ENCODE measurements at regions not wholly inside any gene's neighbourhood (a gene's known extent, or its start where the extent isn't known, plus 50 kb on each side); places are given as distances from the start of the nearest gene placed in this dataset.
"Not testable (repeated sequence)": the region's sequence is repeated elsewhere in the genome, so short reads cannot be mapped to it uniquely, and the experiment has no call there.

DNA sequence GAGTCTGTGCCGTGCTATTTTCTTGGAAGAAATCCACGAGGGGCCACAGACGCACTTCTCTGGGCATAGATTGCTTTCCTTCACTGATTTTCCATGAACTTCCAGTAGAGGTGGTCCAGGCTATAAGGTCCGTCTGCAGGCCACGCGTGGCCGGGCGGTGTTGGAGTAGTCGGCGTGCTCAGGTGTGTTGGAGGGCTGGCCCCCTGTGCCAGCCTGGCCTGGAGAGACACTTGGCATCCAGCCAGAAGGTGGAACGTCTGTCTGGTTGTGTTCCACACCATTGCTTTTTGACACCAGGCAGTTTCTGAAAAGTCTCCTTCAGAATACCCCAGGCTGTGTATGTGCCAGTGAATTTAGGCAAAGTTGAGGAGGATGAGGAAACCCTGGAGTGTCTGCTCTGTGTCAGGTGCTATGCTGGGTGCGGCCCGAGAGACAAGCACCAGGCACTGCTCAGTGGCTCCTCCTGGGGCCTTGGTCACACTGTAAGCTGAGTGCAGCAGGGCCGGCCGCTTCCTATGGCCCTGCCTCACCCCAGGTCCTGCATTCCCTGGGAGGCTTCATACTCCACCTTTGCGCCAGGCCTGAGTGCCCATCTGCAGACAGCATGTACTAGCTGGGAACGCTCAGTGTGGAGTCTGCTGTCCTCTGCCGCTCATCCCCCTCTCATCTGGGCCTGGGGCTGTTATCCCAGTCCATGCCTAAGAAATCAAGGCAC, 52.1 kb upstream of the TAMM41 start:
- TF ChIP-seq CTCF (conservative IDR thresholded peaks at IDR 0.05 in 1 of 2, IDR thresholded peaks at IDR 0.05 in 1 of 2; ENCODE audit: low read depth in 1 of 2, low read length in 2 of 2), result no peak
- no peak for TF ChIP-seq EZH2 (IDR thresholded peaks at IDR 0.05; ENCODE audit: low read length, missing control alignments)
- no peaks in the 10 kb centered on the region for H3K27me3 ChIP-seq (ENCODE audit: control insufficient read depth, insufficient read depth, low read length)
- no peaks in the 10 kb centered on the region for H3K79me2 ChIP-seq (ENCODE audit: control insufficient read depth, insufficient read depth, low read length)
- DNase-seq (ENCODE audit: low read depth in 2 of 2), result no peak
- H3K4me2 ChIP-seq (ENCODE audit: extremely low read depth, insufficient read depth, low read length), result no peak overlapping the region
- no peaks in the 10 kb centered on the region for H3K36me3 ChIP-seq (ENCODE audit: control insufficient read depth, insufficient read depth, low read length)
- no peak overlapping the region for H3K4me3 ChIP-seq (replicated peaks in 1 of 4; ENCODE audit: control extremely low read depth in 1 of 4, insufficient read depth in 1 of 4, low read depth in 3 of 4, low read length in 4 of 4)
- no peaks in the 10 kb centered on the region for H3K4me1 ChIP-seq (ENCODE audit: control insufficient read depth, extremely low read depth, insufficient read depth, low read length)
- no peaks in the 10 kb centered on the region for H4K20me1 ChIP-seq (ENCODE audit: control insufficient read depth, extremely low read depth, insufficient read depth, low read length)
- H3K9me3 ChIP-seq (ENCODE audit: control insufficient read depth, insufficient read depth, low read depth, low read length), result no peaks in the 10 kb centered on the region
- no peak overlapping the region for H2AFZ ChIP-seq (ENCODE audit: low read length)
- H3K9ac ChIP-seq (ENCODE audit: insufficient read depth, low read length), result no peak overlapping the region
- no peak overlapping the region for H3K27ac ChIP-seq (ENCODE audit: insufficient read depth, low read length)

- DNase-seq (ENCODE audit: low read depth in 2 of 2); H3K36me3 ChIP-seq (ENCODE audit: control insufficient read depth, insufficient read depth, low read length); H3K79me2 ChIP-seq (ENCODE audit: control insufficient read depth, insufficient read depth, low read length); H3K4me3 ChIP-seq (replicated peaks in 1 of 4; ENCODE audit: control extremely low read depth in 1 of 4, insufficient read depth in 1 of 4, low read depth in 3 of 4, low read length in 4 of 4); H3K27me3 ChIP-seq (ENCODE audit: control insufficient read depth, insufficient read depth, low read length); H2AFZ ChIP-seq (ENCODE audit: low read length); H3K4me2 ChIP-seq (ENCODE audit: extremely low read depth, insufficient read depth, low read length); H4K20me1 ChIP-seq (ENCODE audit: control insufficient read depth, extremely low read depth, insufficient read depth, low read length); H3K27ac ChIP-seq (ENCODE audit: insufficient read depth, low read length); H3K9ac ChIP-seq (ENCODE audit: insufficient read depth, low read length); H3K4me1 ChIP-seq (ENCODE audit: control insufficient read depth, extremely low read depth, insufficient read depth, low read length); H3K9me3 ChIP-seq (ENCODE audit: control insufficient read depth, insufficient read depth, low read depth, low read length): not testable (repeated sequence)
Measured at GRCh38 chr3:11899389-11899788, 52.7 kb upstream of the TAMM41 start.

DNA sequence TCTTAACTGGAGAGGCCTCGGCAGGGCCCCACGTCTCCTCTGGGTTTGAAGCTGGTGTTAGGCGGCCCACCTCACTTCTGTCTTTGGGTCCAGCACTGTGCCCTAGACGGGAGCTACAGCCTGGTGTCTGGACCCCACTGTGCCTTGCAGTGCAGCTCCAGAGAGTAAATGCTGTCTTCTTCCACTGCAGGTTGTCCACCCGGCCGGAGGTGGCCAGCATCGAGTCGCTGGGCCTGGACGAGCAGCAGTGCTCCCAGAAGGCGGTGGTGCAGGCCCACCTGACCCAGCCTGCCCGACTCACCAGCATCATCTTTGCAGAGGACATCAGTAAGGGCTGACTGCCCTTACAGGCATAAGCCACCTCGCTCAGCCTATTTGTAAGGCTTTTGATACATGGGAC, 53.1 kb upstream of the TAMM41 start:
- no peak overlapping the region for H3K27ac ChIP-seq (ENCODE audit: insufficient read depth, low read length)
- no peaks in the 10 kb centered on the region for H4K20me1 ChIP-seq (ENCODE audit: control insufficient read depth, extremely low read depth, insufficient read depth, low read length)
- no peaks in the 10 kb centered on the region for H3K9me3 ChIP-seq (ENCODE audit: control insufficient read depth, insufficient read depth, low read depth, low read length)
- H3K4me2 ChIP-seq (ENCODE audit: extremely low read depth, insufficient read depth, low read length), result no peak overlapping the region
- no peak overlapping the region for H2AFZ ChIP-seq (ENCODE audit: low read length)
- TF ChIP-seq CTCF (conservative IDR thresholded peaks at IDR 0.05 in 1 of 2, IDR thresholded peaks at IDR 0.05 in 1 of 2; ENCODE audit: low read depth in 1 of 2, low read length in 2 of 2) (no peak), EZH2 (IDR thresholded peaks at IDR 0.05; ENCODE audit: low read length, missing control alignments) (no peak)
- no peaks in the 10 kb centered on the region for H3K79me2 ChIP-seq (ENCODE audit: control insufficient read depth, insufficient read depth, low read length)
- no peak overlapping the region for H3K4me3 ChIP-seq (replicated peaks in 1 of 4; ENCODE audit: control extremely low read depth in 1 of 4, insufficient read depth in 1 of 4, low read depth in 3 of 4, low read length in 4 of 4)
- H3K36me3 ChIP-seq (ENCODE audit: control insufficient read depth, insufficient read depth, low read length), result no peaks in the 10 kb centered on the region
- H3K27me3 ChIP-seq (ENCODE audit: control insufficient read depth, insufficient read depth, low read length), result no peaks in the 10 kb centered on the region
- H3K9ac ChIP-seq (ENCODE audit: insufficient read depth, low read length), result no peak overlapping the region
- H3K4me1 ChIP-seq (ENCODE audit: control insufficient read depth, extremely low read depth, insufficient read depth, low read length), result no peaks in the 10 kb centered on the region
- no peak for DNase-seq (ENCODE audit: low read depth in 2 of 2)

Data from fibroblast of lung (primary cell).